ENCODE measurements at regions not wholly inside any gene's neighbourhood (a gene's known extent, or its start where the extent isn't known, plus 50 kb on each side); places are given as distances from the start of the nearest gene placed in this dataset.

GRCh38 chr6:6538261-6538660, 50.3 kb upstream of the LY86 start:
- TF ChIP-seq, protein P1, sequence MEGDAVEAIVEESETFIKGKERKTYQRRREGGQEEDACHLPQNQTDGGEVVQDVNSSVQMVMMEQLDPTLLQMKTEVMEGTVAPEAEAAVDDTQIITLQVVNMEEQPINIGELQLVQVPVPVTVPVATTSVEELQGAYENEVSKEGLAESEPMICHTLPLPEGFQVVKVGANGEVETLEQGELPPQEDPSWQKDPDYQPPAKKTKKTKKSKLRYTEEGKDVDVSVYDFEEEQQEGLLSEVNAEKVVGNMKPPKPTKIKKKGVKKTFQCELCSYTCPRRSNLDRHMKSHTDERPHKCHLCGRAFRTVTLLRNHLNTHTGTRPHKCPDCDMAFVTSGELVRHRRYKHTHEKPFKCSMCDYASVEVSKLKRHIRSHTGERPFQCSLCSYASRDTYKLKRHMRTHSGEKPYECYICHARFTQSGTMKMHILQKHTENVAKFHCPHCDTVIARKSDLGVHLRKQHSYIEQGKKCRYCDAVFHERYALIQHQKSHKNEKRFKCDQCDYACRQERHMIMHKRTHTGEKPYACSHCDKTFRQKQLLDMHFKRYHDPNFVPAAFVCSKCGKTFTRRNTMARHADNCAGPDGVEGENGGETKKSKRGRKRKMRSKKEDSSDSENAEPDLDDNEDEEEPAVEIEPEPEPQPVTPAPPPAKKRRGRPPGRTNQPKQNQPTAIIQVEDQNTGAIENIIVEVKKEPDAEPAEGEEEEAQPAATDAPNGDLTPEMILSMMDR (IDR thresholded peaks at IDR 0.05; ENCODE audit: insufficient read depth, low read length), result no peak
- no peak for TF ChIP-seq POLR2AphosphoS5 (IDR thresholded peaks at IDR 0.05; ENCODE audit: low read depth)

All from HL-60 (cell line).